HG03469 (cell line): ENCODE measurements at regions not wholly inside any gene's neighbourhood (a gene's known extent, or its start where the extent isn't known, plus 50 kb on each side); places are given as distances from the start of the nearest gene placed in this dataset.

Experiments used
- ATAC-seq: cut with Tn5 transposase; IDR thresholded peaks from one replicate; pipeline ENCODE4 v1.9.1; 2021; ENCODE audit warnings: mild to moderate bottlenecking, moderate library complexity, moderate number of reproducible peaks; ENCODE audit not compliant: unreplicated experiment

DNA sequence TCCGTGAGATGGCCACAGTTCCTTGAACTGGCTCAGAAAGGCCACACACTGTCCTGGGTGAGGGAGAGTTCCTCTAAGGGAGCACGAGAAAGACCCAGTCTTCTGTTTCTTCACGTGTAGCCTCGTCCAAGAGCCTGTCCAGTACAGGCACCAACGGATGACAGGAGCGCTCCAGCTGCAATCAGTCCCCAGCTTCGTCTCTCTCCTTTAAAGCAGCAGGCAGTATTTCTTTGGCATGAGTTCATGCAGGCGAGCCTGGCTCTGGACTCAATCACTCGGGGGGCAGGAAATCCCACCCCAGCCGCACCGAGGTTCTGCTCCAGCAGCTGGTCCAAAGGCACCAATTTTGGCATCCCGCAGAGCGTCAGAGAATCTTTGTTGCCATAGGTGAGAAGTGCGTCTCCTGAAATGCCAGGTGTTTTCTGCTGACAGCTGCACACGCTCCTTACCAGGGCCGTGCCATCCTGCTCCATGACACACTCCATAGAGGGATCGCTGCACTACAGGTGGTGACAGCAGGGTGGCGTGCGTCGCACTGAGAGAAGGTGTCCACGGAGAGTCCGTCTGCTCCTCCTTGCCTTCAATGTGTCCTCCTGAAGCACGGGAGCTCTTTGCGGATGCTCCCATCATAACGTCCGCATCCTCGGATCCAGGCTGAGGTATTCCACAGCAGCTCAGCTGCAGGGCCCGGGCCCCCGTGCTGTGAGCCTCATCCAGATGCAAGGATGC, 59.6 kb upstream of the AFDN start:
- ATAC-seq = no peak

DNA sequence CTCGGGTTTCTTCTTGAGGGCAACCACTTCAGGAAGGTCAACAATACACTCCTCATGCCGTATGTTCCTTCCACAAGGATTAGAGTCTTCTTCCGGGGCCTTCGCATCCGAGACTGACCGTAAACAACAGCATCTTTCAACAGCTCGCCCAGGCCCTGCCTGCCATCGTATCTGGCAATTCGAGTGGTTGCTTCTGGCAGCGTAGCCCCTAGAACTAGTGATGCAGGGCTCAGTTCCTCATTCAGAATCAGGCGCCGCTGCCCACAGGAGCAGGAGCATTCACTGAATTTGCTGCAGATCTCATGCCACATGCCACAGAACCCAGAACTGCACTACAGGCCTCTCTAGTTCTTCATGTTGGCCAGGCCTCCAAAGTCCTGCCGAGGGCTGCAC, 59.0 kb upstream of the AFDN start:
- ATAC-seq = no peak

DNA sequence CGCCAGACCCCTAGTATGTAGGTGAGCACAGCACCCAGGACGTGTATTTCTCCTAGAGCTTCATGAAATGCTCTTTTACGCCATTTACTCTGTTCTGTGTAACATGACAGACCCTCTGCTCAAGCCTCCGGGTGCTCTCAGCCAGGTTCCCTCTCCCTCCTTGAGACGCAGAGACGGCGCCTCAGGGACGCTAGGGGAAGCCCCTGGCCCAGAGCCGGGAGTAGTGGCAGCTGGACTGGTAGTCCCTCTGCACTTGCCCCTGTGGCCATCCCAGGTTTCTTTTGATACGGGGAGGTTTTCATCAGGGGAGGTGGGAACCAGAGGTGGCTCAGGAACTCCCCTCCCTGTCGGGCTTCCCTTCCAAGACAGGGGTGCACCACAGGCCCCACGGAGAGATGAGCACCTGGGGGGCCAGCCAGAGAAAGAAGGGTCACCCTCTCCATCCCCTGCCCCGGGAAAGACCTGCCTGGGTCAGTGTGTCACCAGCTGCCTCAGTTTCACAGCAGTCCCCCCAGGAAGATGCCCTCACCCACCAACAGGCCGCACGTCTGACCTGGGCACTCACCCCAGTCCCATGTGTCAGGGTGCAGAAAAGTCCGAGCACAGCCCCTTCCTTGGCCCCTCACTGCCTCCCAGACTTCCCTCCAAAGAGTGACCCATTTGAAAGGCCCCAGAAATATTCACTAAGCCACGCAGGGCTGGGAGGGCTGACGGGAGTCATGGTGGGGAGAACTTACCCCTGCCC, 58.1 kb upstream of the AFDN start:
- ATAC-seq = no peak

DNA sequence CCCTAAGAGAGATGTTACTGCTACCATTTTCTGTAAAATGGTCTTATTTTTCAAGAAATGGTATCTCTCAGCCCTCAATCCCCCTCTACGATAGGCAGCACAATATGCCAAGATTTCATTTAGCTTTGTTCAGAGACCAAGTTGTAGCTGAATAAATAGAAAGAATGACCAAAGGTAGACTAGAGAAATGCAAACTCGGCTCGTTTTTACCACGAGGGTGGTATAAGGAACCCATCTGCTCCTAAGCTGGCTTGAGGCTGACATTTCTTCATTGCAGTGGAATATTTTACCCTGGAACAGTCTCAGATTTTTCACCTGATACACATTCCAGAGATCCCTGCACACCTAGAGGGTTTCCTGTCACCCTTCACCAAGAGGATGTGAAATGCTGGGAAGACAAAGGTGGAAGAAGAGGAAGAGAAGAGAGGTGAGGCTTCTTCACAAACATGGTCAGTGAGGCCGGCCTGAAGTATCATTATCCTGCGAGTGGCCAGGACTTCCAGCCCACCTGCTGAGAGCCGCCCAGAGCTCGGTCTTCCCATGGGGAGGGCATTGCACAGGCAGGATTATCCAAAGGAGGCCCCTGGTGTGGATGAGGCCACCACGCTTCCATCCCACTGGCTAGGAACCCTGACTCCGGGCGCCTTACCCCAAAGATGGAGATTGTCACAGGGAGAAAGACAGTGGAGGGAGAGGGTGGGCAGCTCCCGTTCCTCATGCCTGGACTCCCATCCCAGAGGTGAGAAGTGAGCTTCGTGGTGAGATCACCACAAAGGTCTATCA, 57.1 kb upstream of the AFDN start:
- no peak for ATAC-seq

DNA sequence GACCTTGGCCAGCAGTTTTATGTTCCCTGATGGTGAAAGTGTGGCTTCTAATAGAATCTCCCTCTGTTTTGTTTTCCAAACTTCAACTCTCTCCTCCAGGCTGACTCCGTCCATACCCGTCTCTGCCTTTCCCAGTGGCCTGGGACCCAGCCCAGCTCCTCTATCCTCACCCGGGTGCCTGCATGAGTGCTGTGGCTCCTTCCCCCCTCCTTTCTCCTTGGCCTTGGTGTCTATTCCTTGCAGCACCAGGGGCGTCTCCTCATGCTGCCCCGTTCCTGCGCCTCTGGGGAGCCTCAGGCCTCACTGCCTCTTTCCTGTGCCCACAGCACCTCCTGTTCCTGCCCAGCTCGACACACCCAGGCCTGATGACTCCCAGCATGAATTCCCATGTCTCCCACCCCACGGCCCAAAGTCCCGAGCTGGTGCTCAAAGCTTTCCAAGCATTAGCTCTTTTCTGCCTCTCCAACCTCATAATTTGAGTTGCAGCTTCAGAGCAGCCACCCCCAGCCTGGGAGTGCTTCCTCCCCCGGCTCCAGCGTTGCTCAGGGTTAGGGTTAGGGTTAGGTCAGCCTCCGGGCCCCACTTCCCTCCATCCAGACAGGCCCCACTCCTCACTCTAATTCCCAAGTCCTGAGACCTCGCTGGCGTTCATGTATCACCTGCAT, 56.3 kb upstream of the AFDN start:
- no peak for ATAC-seq

DNA sequence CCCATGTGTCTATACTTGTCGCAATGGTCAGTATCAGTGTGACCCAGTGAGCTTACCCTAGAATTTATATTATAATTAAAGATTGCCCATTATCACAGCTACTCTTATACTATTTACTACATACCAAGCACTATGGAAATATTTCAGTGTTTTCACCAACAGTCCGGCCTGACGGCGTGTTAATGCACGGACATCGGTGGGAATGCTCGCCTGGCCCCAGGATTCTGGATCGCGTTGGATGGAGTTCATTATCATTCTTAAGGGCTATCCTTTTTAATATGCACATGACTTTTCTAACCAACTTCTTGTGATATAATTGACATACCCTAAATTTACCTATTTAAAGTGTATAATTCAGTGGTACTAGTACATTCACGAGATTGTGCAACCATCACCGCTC, 51.8 kb upstream of the AFDN start:
- no peak for ATAC-seq

DNA sequence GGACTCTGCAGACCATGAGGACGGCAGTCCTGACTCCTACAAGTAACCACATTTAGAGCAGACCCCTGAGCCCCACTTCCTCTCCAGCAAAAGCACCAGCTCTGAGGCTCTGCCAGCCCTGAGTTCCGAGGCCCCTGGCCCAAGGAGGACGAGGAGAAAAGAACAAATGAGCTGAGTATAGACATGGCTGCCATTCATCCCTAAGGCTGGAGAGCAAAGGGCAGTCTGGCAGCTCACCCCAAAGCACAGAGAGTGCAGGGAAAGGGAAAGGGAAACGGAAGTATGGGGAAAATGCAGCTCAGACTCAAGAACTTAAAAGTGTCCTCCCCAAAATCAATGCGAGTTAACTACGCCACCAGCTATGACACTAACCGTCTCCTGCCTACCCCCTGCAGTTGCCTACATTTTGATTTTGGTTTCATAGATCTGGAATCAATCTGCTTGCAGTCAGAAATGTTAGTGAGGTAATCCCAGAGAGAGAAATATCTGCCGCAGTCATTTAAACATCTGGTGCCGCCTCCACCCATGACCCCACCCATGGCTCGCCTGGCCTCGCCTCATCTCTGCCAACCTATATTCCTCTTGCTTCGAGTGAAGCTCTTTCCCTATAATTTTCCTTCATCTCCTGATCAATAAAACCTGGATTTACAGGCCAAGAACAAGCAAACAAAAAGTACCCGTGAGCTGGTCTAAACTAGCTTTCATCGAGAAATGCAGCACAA, 49.6 kb upstream of the AFDN start:
- no peak for ATAC-seq
